ENCODE measurements at regions not wholly inside any gene's neighbourhood (a gene's known extent, or its start where the extent isn't known, plus 50 kb on each side); places are given as distances from the start of the nearest gene placed in this dataset.

DNA sequence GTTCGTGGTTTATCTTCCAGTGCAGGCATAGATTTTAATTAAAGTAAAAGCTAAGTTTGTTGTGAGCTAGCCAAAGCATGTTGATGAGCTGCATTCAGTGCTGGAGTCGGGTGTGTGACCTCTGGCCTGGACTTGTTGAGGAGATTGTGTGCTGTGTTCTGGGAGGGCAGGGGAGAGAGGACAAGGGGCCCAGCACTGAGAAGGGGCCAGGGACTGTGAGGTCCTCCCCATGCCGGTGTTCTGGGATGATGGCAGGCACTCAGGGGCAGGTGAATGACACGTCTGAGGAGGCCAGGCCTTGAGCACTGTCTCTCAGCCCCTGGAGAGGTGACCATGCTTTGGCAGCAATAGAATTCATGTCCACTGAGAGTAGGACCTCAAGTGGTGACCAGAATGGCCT lies 97.9 kb downstream of the FOXF2 start:
- no peak overlapping the region for H3K27ac ChIP-seq
- no peak for DNase-seq (ENCODE audit: low spot score)
- H3K36me3 ChIP-seq (replicated peaks; ENCODE audit: insufficient read depth, low read depth), result no peaks in the 10 kb centered on the region
- no peak overlapping the region for H2AFZ ChIP-seq
- no peaks in the 10 kb centered on the region for H4K20me1 ChIP-seq (ENCODE audit: insufficient read depth, poor library complexity, severe bottlenecking)
- no peak overlapping the region for H3K4me2 ChIP-seq
- no peak overlapping the region for H3K4me3 ChIP-seq
- H3K4me1 ChIP-seq (ENCODE audit: insufficient read depth), result no peaks in the 10 kb centered on the region
- H3K9me3 ChIP-seq (ENCODE audit: low read depth), result no peaks in the 10 kb centered on the region
- no peaks in the 10 kb centered on the region for H3K9me2 ChIP-seq (replicated peaks; ENCODE audit: insufficient read depth)
- TF ChIP-seq, protein P1, sequence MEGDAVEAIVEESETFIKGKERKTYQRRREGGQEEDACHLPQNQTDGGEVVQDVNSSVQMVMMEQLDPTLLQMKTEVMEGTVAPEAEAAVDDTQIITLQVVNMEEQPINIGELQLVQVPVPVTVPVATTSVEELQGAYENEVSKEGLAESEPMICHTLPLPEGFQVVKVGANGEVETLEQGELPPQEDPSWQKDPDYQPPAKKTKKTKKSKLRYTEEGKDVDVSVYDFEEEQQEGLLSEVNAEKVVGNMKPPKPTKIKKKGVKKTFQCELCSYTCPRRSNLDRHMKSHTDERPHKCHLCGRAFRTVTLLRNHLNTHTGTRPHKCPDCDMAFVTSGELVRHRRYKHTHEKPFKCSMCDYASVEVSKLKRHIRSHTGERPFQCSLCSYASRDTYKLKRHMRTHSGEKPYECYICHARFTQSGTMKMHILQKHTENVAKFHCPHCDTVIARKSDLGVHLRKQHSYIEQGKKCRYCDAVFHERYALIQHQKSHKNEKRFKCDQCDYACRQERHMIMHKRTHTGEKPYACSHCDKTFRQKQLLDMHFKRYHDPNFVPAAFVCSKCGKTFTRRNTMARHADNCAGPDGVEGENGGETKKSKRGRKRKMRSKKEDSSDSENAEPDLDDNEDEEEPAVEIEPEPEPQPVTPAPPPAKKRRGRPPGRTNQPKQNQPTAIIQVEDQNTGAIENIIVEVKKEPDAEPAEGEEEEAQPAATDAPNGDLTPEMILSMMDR (IDR thresholded peaks at IDR 0.05; ENCODE audit: poor library complexity), result no peak
- TF ChIP-seq EZH2 (IDR thresholded peaks at IDR 0.05; ENCODE audit: borderline replicate concordance) (no peak), EZH2phosphoT487 (IDR thresholded peaks at IDR 0.05; ENCODE audit: low read depth, severe bottlenecking, unreplicated experiment) (no peak)
- H3K79me2 ChIP-seq, result no peaks in the 10 kb centered on the region
- H3K27me3 ChIP-seq, result no peaks in the 10 kb centered on the region
- WGBS (ENCODE audit: low lambda C conversion rate, missing lambda C conversion rate), result 78% methylated on average over 4 of the region's 4 CpGs

DNA sequence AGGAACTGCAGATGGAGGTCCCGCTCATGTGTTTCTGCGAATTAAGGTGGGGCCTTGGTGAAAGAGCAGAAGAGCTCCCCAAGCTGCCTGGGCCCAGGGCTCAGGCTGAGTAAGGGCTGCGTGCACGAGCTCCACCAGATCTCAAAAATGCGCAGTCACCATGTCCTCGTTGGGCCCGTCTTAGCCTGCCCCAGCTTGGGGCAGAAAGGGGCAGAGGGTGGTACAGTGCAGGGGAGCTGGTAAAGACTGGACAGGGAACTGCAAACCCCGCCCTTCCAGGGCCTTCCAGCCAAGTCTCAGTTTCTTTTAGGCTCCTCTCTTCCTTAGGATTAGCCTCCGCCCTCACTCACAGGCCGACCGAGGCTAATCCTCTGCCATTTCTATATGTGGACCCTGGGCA lies 101.6 kb downstream of the FOXF2 start:
- no peaks in the 10 kb centered on the region for H3K27me3 ChIP-seq
- H2AFZ ChIP-seq, result no peak overlapping the region
- no peaks in the 10 kb centered on the region for H3K9me3 ChIP-seq (ENCODE audit: low read depth)
- no peaks in the 10 kb centered on the region for H3K36me3 ChIP-seq (replicated peaks; ENCODE audit: insufficient read depth, low read depth)
- TF ChIP-seq EZH2 (IDR thresholded peaks at IDR 0.05; ENCODE audit: borderline replicate concordance) (no peak), EZH2phosphoT487 (IDR thresholded peaks at IDR 0.05; ENCODE audit: low read depth, severe bottlenecking, unreplicated experiment) (no peak)
- TF ChIP-seq, protein P1 (IDR thresholded peaks at IDR 0.05; ENCODE audit: poor library complexity), result no peak
- no peak overlapping the region for H3K27ac ChIP-seq
- no peaks in the 10 kb centered on the region for H3K9me2 ChIP-seq (replicated peaks; ENCODE audit: insufficient read depth)
- no peak for DNase-seq (ENCODE audit: low spot score)
- no peaks in the 10 kb centered on the region for H4K20me1 ChIP-seq (ENCODE audit: insufficient read depth, poor library complexity, severe bottlenecking)
- no peak overlapping the region for H3K4me2 ChIP-seq
- no peak overlapping the region for H3K4me3 ChIP-seq
- H3K4me1 ChIP-seq (ENCODE audit: insufficient read depth), result no peaks in the 10 kb centered on the region
- 94% methylated on average over 11 of the region's 11 CpGs for WGBS (ENCODE audit: low lambda C conversion rate, missing lambda C conversion rate)
- no peaks in the 10 kb centered on the region for H3K79me2 ChIP-seq

DNA sequence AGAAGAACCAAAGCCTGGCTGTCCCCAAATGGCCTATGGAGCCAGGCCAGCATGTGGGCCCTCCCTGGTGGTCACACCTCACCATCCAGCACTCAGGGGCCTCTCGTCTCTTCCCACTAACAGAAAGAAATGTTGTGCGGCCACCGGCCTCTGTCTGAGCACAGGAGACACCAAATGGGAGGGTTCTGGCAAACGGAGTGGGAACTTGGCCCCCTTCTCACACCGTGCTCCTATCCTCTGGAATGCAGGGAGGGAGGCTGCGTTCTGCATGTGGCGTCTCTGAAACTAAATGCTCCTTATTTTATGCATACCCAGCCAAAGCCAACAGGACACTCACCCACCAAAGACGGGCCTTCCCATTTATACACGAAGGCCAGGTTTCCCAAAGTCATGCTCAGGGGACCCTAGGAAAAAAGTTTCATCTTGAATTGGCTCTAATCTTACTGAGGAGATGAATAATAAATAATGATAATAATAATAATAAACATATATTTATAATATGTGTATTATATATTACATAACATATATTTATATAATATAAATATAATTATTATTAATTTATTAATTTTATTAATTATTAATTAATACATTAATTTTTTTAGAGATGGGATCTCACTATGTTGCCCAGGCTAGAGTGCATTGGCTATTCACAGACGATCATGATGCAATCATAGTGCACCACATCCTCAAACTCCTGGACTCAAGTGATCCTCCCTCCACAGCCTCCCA lies 102.4 kb downstream of the FOXF2 start:
- H3K27ac ChIP-seq, result no peak overlapping the region
- no peak overlapping the region for H2AFZ ChIP-seq
- H3K36me3 ChIP-seq (replicated peaks; ENCODE audit: insufficient read depth, low read depth), result no peaks in the 10 kb centered on the region
- no peak for DNase-seq (ENCODE audit: low spot score)
- 91% methylated on average over 10 of the region's 10 CpGs for WGBS (ENCODE audit: low lambda C conversion rate, missing lambda C conversion rate)
- no peak overlapping the region for H3K4me2 ChIP-seq
- no peak overlapping the region for H3K4me3 ChIP-seq
- no peaks in the 10 kb centered on the region for H3K27me3 ChIP-seq
- H3K9me2 ChIP-seq (replicated peaks; ENCODE audit: insufficient read depth), result no peaks in the 10 kb centered on the region
- no peaks in the 10 kb centered on the region for H3K79me2 ChIP-seq
- no peak for TF ChIP-seq EZH2 (IDR thresholded peaks at IDR 0.05; ENCODE audit: borderline replicate concordance)
- TF ChIP-seq EZH2phosphoT487 (IDR thresholded peaks at IDR 0.05; ENCODE audit: low read depth, severe bottlenecking, unreplicated experiment), result no peak
- TF ChIP-seq, protein P1 (IDR thresholded peaks at IDR 0.05; ENCODE audit: poor library complexity), result no peak
- no peaks in the 10 kb centered on the region for H3K4me1 ChIP-seq (ENCODE audit: insufficient read depth)
- H3K9me3 ChIP-seq (ENCODE audit: low read depth), result no peaks in the 10 kb centered on the region
- no peaks in the 10 kb centered on the region for H4K20me1 ChIP-seq (ENCODE audit: insufficient read depth, poor library complexity, severe bottlenecking)
